GM12891 (cell line): ENCODE measurements at regions not wholly inside any gene's neighbourhood (a gene's known extent, or its start where the extent isn't known, plus 50 kb on each side); places are given as distances from the start of the nearest gene placed in this dataset.

Experiments
- DNase-seq: peaks from one replicate; pipeline ENCODE4 v3.0.0; 2011; ENCODE audit warnings: low spot score; ENCODE audit not compliant: insufficient read length
- FAIRE-seq: peaks from 2 replicates; lab custom pipeline; 2011; peaks lifted over from hg19 to GRCh38; lab: Jason Lieb, UNC
- PAX5 ChIP-seq: IDR thresholded peaks from 2 replicates; pipeline ENCODE4 v1.6.1; 2011; ENCODE audit warnings: low read length, moderate library complexity, mild to moderate bottlenecking; ENCODE audit not compliant: insufficient read depth, severe bottlenecking
- POLR2A ChIP-seq: IDR thresholded peaks from 2 replicates; pipeline ENCODE4 v1.6.1; 2011; ENCODE audit warnings: low read depth, low read length, control low read depth
- POLR2AphosphoS5 ChIP-seq: IDR thresholded peaks from 2 replicates; pipeline ENCODE4 v1.6.1; 2011; ENCODE audit warnings: low read depth, low read length, control low read depth
- POU2F2 ChIP-seq: IDR thresholded peaks from 2 replicates; pipeline ENCODE4 v1.6.1; 2011; ENCODE audit warnings: low read depth, mild to moderate bottlenecking, control low read depth, low read length, moderate library complexity
- SPI1 ChIP-seq: IDR thresholded peaks from 2 replicates; pipeline ENCODE4 v1.6.1; 2011; ENCODE audit warnings: low read depth, low read length, control low read depth
- TAF1 ChIP-seq: IDR thresholded peaks from 2 replicates; pipeline ENCODE4 v1.6.1; 2011; ENCODE audit warnings: low read depth, low read length, control low read depth

DNA sequence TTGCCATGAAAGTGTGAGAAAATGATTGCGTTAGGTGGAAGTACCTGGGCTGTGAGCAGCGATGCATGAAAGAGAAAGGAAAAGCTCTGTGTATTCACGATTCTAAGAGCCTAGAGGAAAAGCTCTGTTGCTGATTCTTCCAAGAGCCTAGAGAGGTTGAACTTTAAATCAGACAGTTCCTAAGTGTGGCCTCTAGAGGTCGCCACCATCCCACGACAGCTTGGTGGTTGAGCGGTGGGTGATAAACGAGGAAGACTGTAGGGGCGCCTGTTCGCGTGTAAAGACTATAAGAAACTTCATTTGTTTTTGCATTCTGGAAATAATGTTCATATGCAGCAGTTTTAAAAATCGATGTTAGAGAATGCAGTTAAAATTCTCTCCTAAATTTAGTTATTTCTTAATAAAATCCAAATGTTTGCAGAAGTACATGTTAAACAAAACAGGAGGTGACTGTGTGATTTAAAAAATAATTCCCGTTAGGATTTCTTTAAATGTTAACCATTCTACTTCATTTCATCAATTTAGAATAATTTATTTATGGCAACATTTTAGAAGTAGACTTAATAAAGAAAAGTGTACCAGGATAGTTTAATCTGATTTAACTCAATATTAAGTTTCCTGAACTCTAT is 107.7 kb downstream of the TENT4A start:
- peak; percentile 36 for DNase-seq
- FAIRE-seq: no peak
- TF ChIP-seq PAX5: no peak
- no peak for TF ChIP-seq SPI1
- no peak for TF ChIP-seq TAF1
- TF ChIP-seq POLR2AphosphoS5: no peak

DNA sequence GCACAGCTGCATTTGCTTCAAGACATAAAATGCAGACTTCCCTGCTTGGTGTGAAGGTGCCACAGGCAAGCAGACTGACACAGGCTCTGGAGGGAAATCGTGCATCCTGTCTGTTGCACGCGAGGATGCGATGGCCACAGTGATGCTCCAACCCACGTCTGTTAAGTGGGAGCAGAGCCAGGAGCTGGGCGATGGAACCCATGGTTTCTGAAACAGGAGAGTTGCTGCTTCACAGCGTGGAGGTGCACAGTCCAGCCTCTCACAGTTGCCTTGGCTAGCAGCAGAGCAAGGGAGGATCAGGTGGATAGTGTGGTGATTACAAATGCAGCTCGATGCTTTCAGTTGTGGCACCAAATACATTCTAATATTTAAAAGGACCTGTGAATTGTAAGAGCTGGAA is 108.8 kb downstream of the TENT4A start:
- TF ChIP-seq SPI1 (no peak), POLR2A (no peak), PAX5 (no peak), TAF1 (no peak), POU2F2 (no peak)
- DNase-seq: no peak
- no peak for FAIRE-seq

- DNase-seq (no peak), FAIRE-seq (no peak)
- TF ChIP-seq PAX5 (no peak), POLR2A (no peak), TAF1 (no peak), POU2F2 (no peak), SPI1 (no peak), POLR2AphosphoS5 (no peak)
Measured at GRCh38 chr5:6822556-6823343, 109.5 kb downstream of the TENT4A start.

DNA sequence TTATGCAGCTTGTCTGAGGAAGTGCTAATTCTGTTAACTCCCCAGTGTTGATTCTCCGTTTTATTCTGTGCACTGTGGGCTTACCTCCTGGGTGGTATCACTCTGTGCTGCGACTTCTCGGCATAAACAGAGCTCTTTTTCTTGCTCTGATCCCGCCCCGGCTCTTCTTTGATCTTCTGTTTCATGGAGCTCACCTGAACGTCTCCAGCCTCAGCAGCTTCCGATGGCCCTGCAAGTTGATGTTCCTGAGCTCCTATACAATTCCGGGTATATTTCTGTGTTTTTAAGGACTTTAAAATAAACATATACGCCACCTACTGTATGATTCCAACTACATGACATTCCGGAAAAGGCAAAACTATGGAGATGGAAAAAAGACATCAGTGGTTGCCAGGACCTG is 110.8 kb downstream of the TENT4A start:
- TF ChIP-seq PAX5: no peak
- TF ChIP-seq SPI1: no peak
- no peak for TF ChIP-seq POLR2AphosphoS5
- no peak for TF ChIP-seq POLR2A
- no peak for TF ChIP-seq TAF1
- no peak for TF ChIP-seq POU2F2
- FAIRE-seq (no peak), DNase-seq (no peak)

DNA sequence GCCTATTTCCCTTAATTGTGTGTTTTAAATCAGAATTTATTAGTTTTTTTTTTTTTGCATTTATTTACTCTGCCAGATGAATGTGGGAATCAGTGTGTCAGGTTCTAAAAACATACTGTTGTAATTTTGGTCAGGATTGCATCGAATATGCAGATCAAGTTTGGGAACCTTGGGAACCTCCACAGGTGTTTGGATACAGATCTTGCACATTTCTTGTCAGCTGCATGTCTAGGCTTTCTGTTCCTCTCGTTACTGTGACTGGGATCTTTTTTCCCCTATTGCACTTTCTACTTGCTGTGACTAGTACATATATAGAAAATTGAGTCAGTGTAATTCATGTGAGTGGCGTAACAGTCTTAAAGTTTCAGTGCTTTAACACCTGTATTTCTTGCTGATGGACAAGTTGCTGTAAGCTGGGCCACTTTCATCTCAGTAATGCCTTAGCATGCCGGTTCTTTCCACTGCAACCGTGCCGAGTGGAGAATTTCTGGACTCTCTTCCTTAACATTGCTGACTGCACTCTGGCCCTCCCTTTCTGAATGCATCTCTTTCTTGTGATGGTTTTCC is 112.5 kb downstream of the TENT4A start:
- FAIRE-seq (no peak), DNase-seq (no peak)
- TF ChIP-seq POU2F2: no peak
- no peak for TF ChIP-seq SPI1
- no peak for TF ChIP-seq POLR2AphosphoS5
- TF ChIP-seq TAF1: no peak

DNA sequence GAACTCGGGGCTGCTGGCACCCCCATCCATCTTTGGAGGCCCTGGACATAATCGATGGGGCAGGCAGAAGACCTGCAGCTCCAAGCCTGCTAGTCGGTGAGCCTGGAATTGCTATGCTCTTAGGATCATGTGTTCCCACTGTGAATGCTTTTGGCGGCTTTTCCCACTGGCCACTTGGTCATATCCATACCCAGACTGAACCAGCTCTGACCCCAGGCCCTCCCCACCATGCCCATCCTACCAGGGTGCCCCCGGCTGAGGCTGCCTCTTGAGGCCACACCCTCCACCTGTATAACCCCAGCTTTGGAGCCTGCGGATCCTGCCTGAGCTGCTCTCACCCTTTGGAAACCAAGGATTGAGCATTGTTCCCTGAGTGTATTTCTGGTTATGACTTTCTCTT is 113.5 kb downstream of the TENT4A start:
- no peak for DNase-seq
- no peak for TF ChIP-seq SPI1
- TF ChIP-seq POU2F2: no peak
- TF ChIP-seq POLR2AphosphoS5: no peak
- no peak for TF ChIP-seq TAF1
- TF ChIP-seq PAX5: no peak
- no peak for TF ChIP-seq POLR2A
- no peak for FAIRE-seq

GRCh38 chr5:6827526-6828219 is 114.4 kb downstream of the TENT4A start:
- FAIRE-seq (no peak), DNase-seq (peak; percentile 17)
- no peak for TF ChIP-seq POLR2A
- TF ChIP-seq POLR2AphosphoS5: no peak
- no peak for TF ChIP-seq TAF1
- no peak for TF ChIP-seq PAX5
- no peak for TF ChIP-seq POU2F2
- TF ChIP-seq SPI1: no peak

GRCh38 chr5:6829150-6829784 is 116.0 kb downstream of the TENT4A start:
- DNase-seq (peak; percentile 12), FAIRE-seq (no peak)
- no peak for TF ChIP-seq TAF1
- TF ChIP-seq POLR2AphosphoS5: no peak
- TF ChIP-seq POLR2A: no peak
- peak; percentile 46; the same call in 1 of the 2 replicates for TF ChIP-seq SPI1
- no peak for TF ChIP-seq POU2F2
